Activated T-cell treated with anti-CD3 and anti-CD28 coated beads, Interleukin-2, amount 50 U/mL, for 4 hours (primary cell): ENCODE measurements at regions not wholly inside any gene's neighbourhood (a gene's known extent, or its start where the extent isn't known, plus 50 kb on each side); places are given as distances from the start of the nearest gene placed in this dataset.

ENCODE experiments used
- ATAC-seq, 2 donors: fragments of 200-7000 bp; cut with Tn5 transposase; one replicate each; pipeline ENCODE4 v1.10.0; 2021
- DNase-seq: peaks from one replicate; pipeline ENCODE4 v3.0.0-alpha.2; 2020
- H3K27me3 Mint-ChIP-seq: one replicate; pipeline ENCODE4 v1.8.0; 2021; ENCODE audit warnings: low read depth, mixed read lengths
- H3K36me3 Mint-ChIP-seq: one replicate; pipeline ENCODE4 v1.8.0; 2022; ENCODE audit warnings: mixed read lengths; ENCODE audit not compliant: insufficient read depth
- H3K4me1 Mint-ChIP-seq: one replicate; pipeline ENCODE4 v1.8.0; 2021; ENCODE audit warnings: low read depth, mixed read lengths
- H3K4me3 Mint-ChIP-seq: one replicate; pipeline ENCODE4 v1.8.0; 2021; ENCODE audit warnings: mild to moderate bottlenecking, moderate library complexity, mixed read lengths
- H3K9me3 Mint-ChIP-seq: one replicate; pipeline ENCODE4 v1.8.0; 2021; ENCODE audit warnings: mixed read lengths

DNA sequence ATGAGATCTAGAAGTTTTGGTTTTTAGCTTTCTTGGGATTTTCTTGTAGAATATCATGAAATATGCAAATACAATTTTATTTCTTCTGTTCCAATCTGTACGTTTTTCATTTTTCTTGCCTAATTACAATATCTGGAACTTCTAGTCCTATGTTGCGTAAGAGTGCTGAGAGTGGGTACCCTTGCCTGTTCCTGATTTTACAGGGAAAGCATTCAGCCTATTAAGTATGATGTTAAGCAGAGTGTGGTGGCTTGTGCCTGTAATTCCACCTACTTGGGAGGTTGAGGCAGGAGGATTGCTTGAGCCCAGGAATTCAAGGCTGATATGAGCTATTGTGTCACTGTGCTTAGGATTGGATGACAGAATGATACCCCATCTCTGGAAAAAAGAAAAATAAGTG, 210.2 kb upstream of the ITGA1 start:
- no peaks in the 10 kb centered on the region for H3K4me1 Mint-ChIP-seq
- no peaks in the 10 kb centered on the region for H3K9me3 Mint-ChIP-seq
- DNase-seq: no peak
- H3K4me3 Mint-ChIP-seq: no peak overlapping the region
- peaks cover 9% of the 10 kb centered on the region for H3K27me3 Mint-ChIP-seq
- no peak for ATAC-seq
- no peaks in the 10 kb centered on the region for H3K36me3 Mint-ChIP-seq

DNA sequence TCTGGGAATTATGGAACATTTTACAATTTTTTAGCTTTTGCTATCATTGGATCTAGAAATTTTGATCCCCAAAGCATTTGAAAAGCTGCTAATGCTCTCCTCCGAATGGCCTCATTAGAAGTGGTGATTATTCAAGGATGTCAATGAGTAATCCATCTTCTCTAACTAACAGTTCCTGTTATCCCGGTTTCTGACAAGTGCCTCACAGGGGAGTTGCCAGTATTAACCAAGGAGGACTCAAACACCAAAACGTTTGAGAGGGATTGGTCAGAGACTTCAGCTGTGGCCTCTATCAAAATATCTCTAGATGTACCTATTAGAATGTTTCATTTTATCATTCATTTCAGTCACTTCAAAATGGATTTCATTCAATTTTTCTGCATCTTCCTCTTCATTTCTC, 208.3 kb upstream of the ITGA1 start:
- no peaks in the 10 kb centered on the region for H3K9me3 Mint-ChIP-seq
- peaks cover 9% of the 10 kb centered on the region for H3K27me3 Mint-ChIP-seq
- no peak overlapping the region for H3K4me3 Mint-ChIP-seq
- H3K4me1 Mint-ChIP-seq: no peaks in the 10 kb centered on the region
- H3K36me3 Mint-ChIP-seq: no peaks in the 10 kb centered on the region
- no peak for ATAC-seq
- no peak for DNase-seq

DNA sequence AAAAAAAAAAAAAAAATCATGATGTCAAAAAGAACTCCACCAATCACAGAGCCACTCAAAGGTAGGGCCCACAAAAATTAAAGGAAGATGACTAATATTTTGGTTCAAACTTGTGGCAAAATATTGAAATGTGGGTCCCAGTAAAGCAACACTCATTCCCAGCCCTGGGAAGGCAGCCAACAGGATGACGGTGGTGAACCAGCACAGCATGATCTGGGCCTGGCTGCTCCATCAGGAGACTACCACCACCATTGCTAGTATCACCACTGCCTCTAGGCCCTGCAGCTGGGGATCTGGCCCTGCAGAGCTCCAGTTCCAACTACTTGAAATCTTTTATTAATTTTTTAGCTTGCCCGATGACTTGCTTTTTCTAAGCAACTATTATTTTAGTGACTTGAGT, 206.8 kb upstream of the ITGA1 start:
- no peaks in the 10 kb centered on the region for H3K4me1 Mint-ChIP-seq

DNA sequence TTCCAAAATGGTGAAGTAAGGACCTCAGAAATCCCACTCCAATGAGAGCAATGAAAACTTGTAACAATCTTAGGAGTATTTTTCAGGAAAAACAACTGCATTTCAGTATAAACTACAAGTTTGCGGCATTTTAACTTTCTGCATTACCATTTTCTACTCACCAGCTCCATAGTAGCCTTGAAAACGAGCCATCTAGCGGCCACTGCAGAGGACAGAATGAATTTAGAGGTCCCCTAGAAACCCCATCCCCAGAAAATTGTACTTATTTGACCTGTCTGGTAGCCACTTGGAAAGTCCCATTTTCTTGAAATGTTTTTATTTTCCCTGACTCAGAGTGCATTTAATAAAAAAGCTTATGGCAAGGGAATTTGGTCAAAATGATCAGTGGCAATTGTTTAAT, 205.4 kb upstream of the ITGA1 start:
- no peak for DNase-seq
- no peak overlapping the region for H3K4me3 Mint-ChIP-seq
- H3K27me3 Mint-ChIP-seq: peaks cover 9% of the 10 kb centered on the region
- ATAC-seq: no peak
- H3K4me1 Mint-ChIP-seq: no peaks in the 10 kb centered on the region
- H3K36me3 Mint-ChIP-seq: no peaks in the 10 kb centered on the region
- H3K9me3 Mint-ChIP-seq: no peaks in the 10 kb centered on the region

More for the DNA sequence above, 206.8 kb upstream of the ITGA1 start:
- Mint-ChIP-seq H3K36me3 (no peaks in the 10 kb centered on the region), H3K27me3 (peaks cover 9% of the 10 kb centered on the region), H3K9me3 (no peaks in the 10 kb centered on the region), H3K4me3 (no peak overlapping the region)
- ATAC-seq (no peak), DNase-seq (no peak)

DNA sequence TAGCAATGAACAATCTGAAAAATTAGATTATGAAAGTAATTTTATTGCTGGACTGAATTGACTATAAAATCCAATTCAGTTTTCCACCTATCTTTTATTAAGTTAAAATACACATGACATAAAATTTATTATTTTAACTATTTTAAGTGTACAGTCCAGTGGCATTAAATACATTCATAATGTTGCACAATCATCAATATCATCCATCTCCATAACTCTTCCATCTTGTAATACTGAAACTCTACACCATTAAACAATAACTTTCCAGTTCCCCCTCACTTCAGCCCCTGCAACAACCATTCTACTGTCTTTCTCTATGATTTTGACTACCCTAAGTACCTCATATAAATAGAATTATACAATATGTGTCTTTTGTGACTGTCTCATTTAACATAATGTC, 200.6 kb upstream of the ITGA1 start:
- no peaks in the 10 kb centered on the region for H3K9me3 Mint-ChIP-seq
- DNase-seq: no peak
- no peaks in the 10 kb centered on the region for H3K4me1 Mint-ChIP-seq
- no peaks in the 10 kb centered on the region for H3K27me3 Mint-ChIP-seq
- H3K4me3 Mint-ChIP-seq: no peak overlapping the region
- ATAC-seq: no peak
- no peaks in the 10 kb centered on the region for H3K36me3 Mint-ChIP-seq

DNA sequence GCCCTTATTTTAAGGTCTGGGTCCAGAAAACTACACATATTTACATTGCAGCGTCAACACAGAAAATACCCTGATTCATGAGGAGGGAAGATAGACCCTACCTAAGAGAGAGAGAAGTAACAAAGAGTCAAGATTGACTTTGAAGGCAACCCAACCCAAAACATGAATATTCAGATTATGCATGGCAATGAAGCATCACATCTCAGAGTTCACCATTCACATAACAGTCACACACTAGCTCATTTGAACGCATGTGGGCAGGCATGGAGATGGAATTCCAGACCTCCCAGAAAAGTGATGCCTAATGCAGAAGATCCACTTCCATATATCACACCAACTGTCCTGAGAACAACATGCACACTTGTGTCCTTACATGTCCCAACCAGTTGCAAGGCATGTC, 190.1 kb upstream of the ITGA1 start:
- no peak overlapping the region for H3K4me3 Mint-ChIP-seq
- no peaks in the 10 kb centered on the region for H3K4me1 Mint-ChIP-seq
- no peaks in the 10 kb centered on the region for H3K36me3 Mint-ChIP-seq
- DNase-seq (no peak), ATAC-seq (no peak)
- H3K27me3 Mint-ChIP-seq: no peaks in the 10 kb centered on the region
- H3K9me3 Mint-ChIP-seq: no peaks in the 10 kb centered on the region

DNA sequence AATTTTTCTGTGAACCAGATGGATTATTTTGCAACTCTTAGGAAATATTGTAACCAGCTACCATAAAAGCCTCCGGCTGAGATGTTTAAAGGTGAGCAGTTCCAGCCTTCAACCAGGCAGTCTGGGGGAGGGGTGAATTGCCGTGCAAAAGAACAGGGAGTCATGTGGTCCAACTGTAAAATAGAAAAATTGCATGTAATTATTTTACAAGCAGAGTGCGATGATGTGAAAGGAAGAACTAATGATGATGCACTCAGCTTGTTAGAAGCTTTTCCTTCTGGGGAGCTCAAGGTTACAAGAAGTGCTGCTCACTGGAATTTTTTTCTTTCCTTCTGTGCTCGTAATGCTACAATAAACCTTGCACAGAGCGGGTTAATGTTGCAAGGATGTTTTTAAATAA, 188.7 kb upstream of the ITGA1 start:
- Mint-ChIP-seq H3K4me3 (no peak overlapping the region), H3K9me3 (no peaks in the 10 kb centered on the region), H3K4me1 (no peaks in the 10 kb centered on the region), H3K36me3 (no peaks in the 10 kb centered on the region), H3K27me3 (no peaks in the 10 kb centered on the region)
- ATAC-seq: no peak
- DNase-seq: no peak

DNA sequence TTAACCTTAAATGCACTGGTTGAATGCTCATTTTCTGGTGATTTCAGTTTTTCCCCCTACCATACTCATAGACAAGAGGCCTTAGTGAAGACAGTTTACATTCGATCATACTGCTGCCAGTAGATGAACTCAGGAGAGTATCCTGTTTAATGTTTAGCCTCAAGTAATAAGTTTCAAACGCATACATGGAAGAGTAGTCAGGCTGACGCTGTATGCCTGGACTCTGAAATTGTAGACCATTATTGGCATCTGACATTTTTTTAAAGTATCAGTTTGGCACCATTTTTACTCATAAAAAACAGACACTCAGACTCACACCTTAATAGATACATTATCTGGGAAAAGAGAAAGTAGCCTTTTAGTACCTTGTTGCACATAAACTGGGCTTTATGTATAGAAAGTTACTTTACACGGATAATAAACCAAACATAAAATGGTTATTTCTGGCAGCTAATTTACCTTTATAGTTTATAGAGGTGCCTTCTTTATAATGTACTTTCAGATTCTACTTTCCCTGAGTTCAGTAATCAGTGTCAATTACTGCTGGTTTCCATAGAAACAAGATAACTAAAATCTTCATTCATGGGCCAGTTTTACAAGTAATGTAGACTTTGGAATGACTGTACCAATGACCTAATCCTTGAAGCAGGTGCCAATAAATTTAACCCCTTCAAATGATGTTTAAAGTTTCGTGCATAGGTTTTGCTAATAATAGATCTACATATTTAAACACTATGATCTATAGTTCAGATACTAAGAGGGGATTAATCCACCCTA, 183.8 kb upstream of the ITGA1 start:
- Mint-ChIP-seq H3K27me3 (no peaks in the 10 kb centered on the region), H3K9me3 (no peaks in the 10 kb centered on the region), H3K4me1 (no peaks in the 10 kb centered on the region), H3K4me3 (no peak overlapping the region), H3K36me3 (no peaks in the 10 kb centered on the region)
- ATAC-seq (no peak), DNase-seq (no peak)

DNA sequence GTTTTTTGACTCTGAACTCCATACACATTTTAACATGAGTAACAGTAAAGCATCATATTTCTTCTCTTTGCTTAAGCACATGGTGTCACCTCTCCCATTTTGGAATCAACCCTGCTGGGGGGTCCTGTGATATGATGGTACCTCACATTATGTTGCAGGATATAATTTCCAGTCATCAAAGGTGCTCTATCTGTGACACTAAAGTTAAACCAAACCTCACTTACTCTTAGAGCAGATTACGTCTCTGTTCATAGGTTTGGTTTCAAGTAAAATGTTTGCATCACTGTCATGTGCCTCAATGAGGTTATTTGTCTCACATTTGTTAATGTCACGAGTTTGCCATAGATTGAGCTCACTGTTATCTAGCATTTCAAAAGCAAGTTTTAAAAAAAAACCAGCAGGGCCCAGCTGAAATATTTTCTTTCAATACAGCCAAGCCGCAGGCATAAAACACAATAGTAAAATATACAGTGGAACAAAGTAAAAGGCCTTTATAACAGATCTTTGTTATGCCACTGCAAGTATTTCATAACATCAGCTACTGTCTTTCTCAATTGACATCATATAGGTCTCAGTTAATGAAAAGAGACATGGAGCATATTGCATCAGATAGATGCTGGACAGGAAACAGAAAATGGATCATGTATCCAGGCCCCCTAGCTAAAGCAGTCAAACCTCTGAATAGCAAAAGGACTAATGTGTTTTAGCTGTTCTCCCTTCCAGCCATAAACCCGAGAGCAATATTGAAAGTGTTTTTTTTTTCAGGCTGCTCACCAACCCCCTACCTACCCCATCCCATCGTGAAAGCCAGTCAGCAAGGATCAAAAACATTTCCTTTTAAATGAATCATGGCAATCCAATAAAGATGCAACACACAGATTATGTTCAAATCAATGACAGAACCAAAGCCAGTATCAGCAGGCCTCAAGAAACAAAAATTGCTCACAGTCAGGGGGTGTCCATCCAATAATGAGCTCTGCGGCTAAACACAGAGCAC, 182.1 kb upstream of the ITGA1 start:
- no peaks in the 10 kb centered on the region for H3K9me3 Mint-ChIP-seq
- H3K4me3 Mint-ChIP-seq: no peak overlapping the region
- H3K27me3 Mint-ChIP-seq: no peaks in the 10 kb centered on the region
- no peak for DNase-seq
- no peak for ATAC-seq
- H3K36me3 Mint-ChIP-seq: no peaks in the 10 kb centered on the region
- no peaks in the 10 kb centered on the region for H3K4me1 Mint-ChIP-seq

DNA sequence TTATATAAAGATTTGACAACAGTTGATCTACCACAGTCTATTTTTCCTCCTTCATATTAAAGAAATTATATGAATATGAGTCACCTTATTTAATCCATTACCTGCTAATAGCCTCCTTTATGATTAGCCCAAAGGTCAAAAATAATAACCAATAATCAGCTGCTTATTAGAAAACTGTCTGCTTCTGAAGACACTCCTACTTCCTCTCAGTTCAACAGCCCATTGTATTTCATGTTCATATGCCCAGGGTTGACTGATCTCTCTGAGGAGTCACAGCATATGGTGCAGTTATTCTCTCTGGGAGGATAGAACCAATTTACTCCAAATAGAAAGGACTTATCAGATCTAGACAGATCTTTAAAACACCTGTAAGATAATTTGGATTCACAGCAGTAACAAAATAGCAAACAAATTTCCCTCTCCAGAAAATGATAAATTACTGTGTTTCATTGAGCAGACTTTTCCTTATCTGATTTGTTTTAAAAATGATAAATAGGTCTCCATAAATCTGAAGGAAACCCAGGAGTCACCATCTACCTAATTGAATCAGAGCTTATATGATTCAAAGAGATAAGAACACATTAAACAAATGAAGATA, 180.4 kb upstream of the ITGA1 start:
- H3K36me3 Mint-ChIP-seq: no peaks in the 10 kb centered on the region
- DNase-seq: no peak
- no peak overlapping the region for H3K4me3 Mint-ChIP-seq
- no peaks in the 10 kb centered on the region for H3K27me3 Mint-ChIP-seq
- H3K9me3 Mint-ChIP-seq: peaks cover 3% of the 10 kb centered on the region
- H3K4me1 Mint-ChIP-seq: no peaks in the 10 kb centered on the region
- ATAC-seq: no peak

DNA sequence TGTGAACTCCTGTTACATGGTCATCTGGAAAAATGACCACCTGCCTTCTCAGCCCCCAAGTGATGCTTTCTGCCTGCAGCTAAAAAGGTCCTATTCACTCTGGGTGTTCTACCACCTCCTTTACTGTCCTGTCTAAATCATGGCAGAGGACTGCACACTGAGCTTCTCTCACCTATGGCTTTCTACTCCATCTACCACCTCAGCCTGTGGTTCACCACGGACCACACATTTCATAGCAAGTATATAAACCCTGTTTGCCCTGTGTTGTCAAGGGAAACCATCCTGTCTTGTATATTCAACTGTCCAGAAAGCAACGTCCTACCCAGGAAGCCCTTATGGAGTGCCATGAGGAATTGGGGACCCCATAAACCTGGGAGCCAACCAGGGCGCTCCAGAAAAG, 167.4 kb upstream of the ITGA1 start:
- no peak for ATAC-seq
- Mint-ChIP-seq H3K4me3 (no peak overlapping the region), H3K27me3 (peaks cover 4% of the 10 kb centered on the region), H3K36me3 (no peaks in the 10 kb centered on the region), H3K4me1 (no peaks in the 10 kb centered on the region), H3K9me3 (peaks cover 3% of the 10 kb centered on the region)
- no peak for DNase-seq

DNA sequence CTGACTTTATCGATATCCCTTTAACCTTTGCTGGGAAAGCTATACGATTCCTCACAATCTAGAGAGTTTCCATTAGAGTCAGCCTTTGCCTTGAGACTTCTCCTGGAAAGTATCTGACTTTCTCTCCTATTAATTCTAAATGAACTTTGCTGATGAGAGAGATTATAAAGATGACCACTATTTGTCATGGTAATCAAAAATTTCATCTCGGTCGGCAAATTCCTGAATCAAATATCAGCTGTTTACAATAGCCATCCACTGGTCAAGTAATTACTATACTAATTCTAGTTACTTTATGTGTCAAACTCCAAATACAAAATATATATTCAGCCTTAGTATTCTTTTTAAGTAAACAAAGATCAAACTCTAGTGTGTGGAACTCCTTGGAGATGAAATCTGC, 164.4 kb upstream of the ITGA1 start:
- DNase-seq (no peak), ATAC-seq (no peak)
- H3K36me3 Mint-ChIP-seq: no peaks in the 10 kb centered on the region
- H3K27me3 Mint-ChIP-seq: peaks cover 2% of the 10 kb centered on the region
- no peaks in the 10 kb centered on the region for H3K4me1 Mint-ChIP-seq
- H3K9me3 Mint-ChIP-seq: no peaks in the 10 kb centered on the region
- no peak overlapping the region for H3K4me3 Mint-ChIP-seq

DNA sequence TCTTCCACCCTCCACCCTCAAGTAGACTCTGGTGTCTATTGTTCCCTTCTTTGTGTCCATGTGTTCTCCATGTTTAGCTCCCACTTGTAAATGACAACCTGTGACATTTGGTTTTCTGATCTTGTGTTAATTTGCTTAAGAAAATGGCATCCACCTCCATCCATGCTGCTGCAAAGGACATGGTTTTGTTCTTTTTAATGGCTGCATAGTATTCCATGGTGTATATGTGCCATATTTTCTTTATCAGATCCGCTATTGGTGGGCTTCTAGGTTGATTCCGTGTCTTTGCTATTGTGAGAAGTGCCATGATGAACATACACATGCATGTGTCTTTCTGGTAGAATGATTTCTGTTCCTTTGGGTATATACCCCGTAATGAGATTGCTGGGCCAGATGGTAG, 163.4 kb upstream of the ITGA1 start:
- DNase-seq (no peak), ATAC-seq (no peak)
- H3K4me1 Mint-ChIP-seq: no peaks in the 10 kb centered on the region
- H3K9me3 Mint-ChIP-seq: no peaks in the 10 kb centered on the region
- H3K4me3 Mint-ChIP-seq: no peak overlapping the region
- H3K36me3 Mint-ChIP-seq: no peaks in the 10 kb centered on the region
- H3K27me3 Mint-ChIP-seq: peaks cover 2% of the 10 kb centered on the region

DNA sequence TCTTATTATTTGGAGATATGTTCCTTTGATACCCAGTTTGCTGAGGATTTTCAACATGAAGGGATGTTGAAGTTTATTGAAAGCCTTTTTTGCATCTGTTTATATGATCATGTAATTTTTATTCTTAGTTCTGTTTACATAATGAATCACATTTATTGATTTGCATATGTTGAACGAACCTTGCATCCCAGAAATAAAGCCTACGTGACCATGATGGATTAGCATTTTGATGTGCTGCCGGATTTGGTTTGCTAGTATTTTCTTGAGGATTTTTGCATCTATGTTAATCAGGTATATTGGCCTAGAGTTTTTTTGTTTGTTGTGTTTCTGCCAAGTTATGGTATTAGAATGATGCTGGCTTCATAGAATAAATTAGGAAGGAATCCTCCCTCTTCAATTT, 161.4 kb upstream of the ITGA1 start:
- H3K27me3 Mint-ChIP-seq: peaks cover 10% of the 10 kb centered on the region
- no peaks in the 10 kb centered on the region for H3K9me3 Mint-ChIP-seq
- no peak overlapping the region for H3K4me3 Mint-ChIP-seq
- ATAC-seq (no peak), DNase-seq (no peak)
- no peaks in the 10 kb centered on the region for H3K4me1 Mint-ChIP-seq
- H3K36me3 Mint-ChIP-seq: no peaks in the 10 kb centered on the region
